Mesenchymal stem cell (in vitro differentiated cells and primary cell): ENCODE measurements at regions not wholly inside any gene's neighbourhood (a gene's known extent, or its start where the extent isn't known, plus 50 kb on each side); places are given as distances from the start of the nearest gene placed in this dataset.
A peak's percentile ranks its signal among the peaks of the same experiment; 100 is the strongest.

Experiments
- DNase-seq: peaks from one replicate; pipeline ENCODE4 v3.0.0-alpha.2; 2013
- H2AFZ ChIP-seq: one replicate; pipeline ENCODE4 v1.6.1; 2013; ENCODE audit warnings: low read depth, mild to moderate bottlenecking, control low read depth, inconsistent platforms, low read length, moderate library complexity
- H2AK5ac ChIP-seq: 2 replicates; pipeline ENCODE4 v1.6.1; 2013; ENCODE audit warnings: low read length, moderate library complexity, mild to moderate bottlenecking, inconsistent platforms; ENCODE audit not compliant: severe bottlenecking
- H2BK120ac ChIP-seq: one replicate; pipeline ENCODE4 v1.6.1; 2013; ENCODE audit warnings: low read depth, mild to moderate bottlenecking, inconsistent platforms, low read length, moderate library complexity
- H2BK12ac ChIP-seq, 2 experiments: one replicate each; pipeline ENCODE4 v1.6.1; 2013; ENCODE audit warnings: inconsistent platforms in 2 of 2, low read length in 2 of 2, mild to moderate bottlenecking in 2 of 2, moderate library complexity in 2 of 2, control low read depth in 1 of 2
- H2BK15ac ChIP-seq: one replicate; pipeline ENCODE4 v1.6.1; 2013; ENCODE audit warnings: mild to moderate bottlenecking, low read depth, inconsistent platforms; ENCODE audit not compliant: poor library complexity, severe bottlenecking
- H2BK5ac ChIP-seq: 2 replicates; pipeline ENCODE4 v1.6.1; 2013; ENCODE audit warnings: low read depth, mild to moderate bottlenecking, low read length, control low read depth, inconsistent platforms; ENCODE audit not compliant: poor library complexity, severe bottlenecking
- H3K14ac ChIP-seq, 2 experiments: one replicate each; pipeline ENCODE4 v1.6.1; 2013; ENCODE audit warnings: inconsistent platforms in 2 of 2, low read length in 2 of 2, control low read depth in 1 of 2, mild to moderate bottlenecking in 1 of 2, moderate library complexity in 1 of 2
- H3K18ac ChIP-seq, 2 experiments: one replicate each; pipeline ENCODE4 v1.6.1; 2013; ENCODE audit warnings: inconsistent platforms in 2 of 2, low read length in 2 of 2, control low read depth in 1 of 2, low read depth in 1 of 2, mild to moderate bottlenecking in 1 of 2
- H3K23ac ChIP-seq, 2 experiments: one replicate each; pipeline ENCODE4 v1.6.1; 2013; ENCODE audit warnings: inconsistent platforms in 2 of 2, low read length in 2 of 2, mild to moderate bottlenecking in 2 of 2, moderate library complexity in 2 of 2, control low read depth in 1 of 2
- H3K27ac ChIP-seq: 2 replicates; pipeline ENCODE4 v1.5.1; 2013; ENCODE audit warnings: mild to moderate bottlenecking, moderate library complexity, low read length, control low read depth, inconsistent platforms; ENCODE audit not compliant: poor library complexity, severe bottlenecking
- H3K27me3 ChIP-seq, 2 experiments: 2 replicates each; pipeline versions ENCODE4 v1.6.1 to v1.7.0; 2013; ENCODE audit warnings: low read length in 2 of 2, mild to moderate bottlenecking in 2 of 2, moderate library complexity in 2 of 2, control low read depth in 1 of 2, inconsistent platforms in 1 of 2; ENCODE audit not compliant: control insufficient read depth in 1 of 2, insufficient read depth in 1 of 2
- H3K36me3 ChIP-seq, 2 experiments: 2 replicates each; pipeline versions ENCODE4 v1.6.1 to v1.7.0; 2013; ENCODE audit warnings: low read length in 2 of 2, control low read depth in 1 of 2, inconsistent platforms in 1 of 2, low read depth in 1 of 2, mild to moderate bottlenecking in 1 of 2; ENCODE audit not compliant: insufficient read depth in 2 of 2, control insufficient read depth in 1 of 2
- H3K4ac ChIP-seq, 2 experiments: one replicate each; pipeline ENCODE4 v1.6.1; 2013; ENCODE audit warnings: inconsistent platforms in 2 of 2, low read length in 2 of 2, mild to moderate bottlenecking in 2 of 2, moderate library complexity in 2 of 2, control low read depth in 1 of 2, low read depth in 1 of 2
- H3K4me1 ChIP-seq: 2 replicates; pipeline ENCODE4 v1.6.1; 2013; ENCODE audit warnings: low read depth, low read length, control low read depth; ENCODE audit not compliant: control insufficient read depth, insufficient read depth
- H3K4me2 ChIP-seq: 2 replicates; pipeline ENCODE4 v1.6.1; 2013; ENCODE audit warnings: low read length, mild to moderate bottlenecking, inconsistent platforms; ENCODE audit not compliant: poor library complexity, severe bottlenecking
- H3K4me3 ChIP-seq, 2 experiments: 2 replicates each; pipeline versions ENCODE4 v1.5.1 to v1.7.0; 2013; ENCODE audit warnings: low read length in 2 of 2, mild to moderate bottlenecking in 2 of 2, control low read depth in 1 of 2, low read depth in 1 of 2; ENCODE audit not compliant: insufficient read depth in 1 of 2
- H3K79me1 ChIP-seq: replicated peaks from 2 replicates; pipeline ENCODE4 v1.6.1; 2013; ENCODE audit warnings: mild to moderate bottlenecking, control low read depth, low read length, inconsistent platforms; ENCODE audit not compliant: poor library complexity, severe bottlenecking
- H3K9ac ChIP-seq: 2 replicates; pipeline ENCODE4 v1.7.0; 2013; ENCODE audit warnings: mild to moderate bottlenecking, low read length, moderate library complexity
- H3K9me3 ChIP-seq: 2 replicates; pipeline ENCODE4 v1.7.0; 2013; ENCODE audit warnings: mild to moderate bottlenecking, low read length; ENCODE audit not compliant: control insufficient read depth
- H4K8ac ChIP-seq: one replicate; pipeline ENCODE4 v1.6.1; 2013; ENCODE audit warnings: inconsistent platforms, mild to moderate bottlenecking, low read length, moderate library complexity
- H4K91ac ChIP-seq: one replicate; pipeline ENCODE4 v1.6.1; 2013; ENCODE audit warnings: mild to moderate bottlenecking, low read length, inconsistent platforms
- WGBS: methylation state at CpG from one replicate; pipeline ENCODE4 v1.1.7; 2013; ENCODE audit warnings: mixed read lengths; 5-methylcytosine and 5-hydroxymethylcytosine counted together

DNA sequence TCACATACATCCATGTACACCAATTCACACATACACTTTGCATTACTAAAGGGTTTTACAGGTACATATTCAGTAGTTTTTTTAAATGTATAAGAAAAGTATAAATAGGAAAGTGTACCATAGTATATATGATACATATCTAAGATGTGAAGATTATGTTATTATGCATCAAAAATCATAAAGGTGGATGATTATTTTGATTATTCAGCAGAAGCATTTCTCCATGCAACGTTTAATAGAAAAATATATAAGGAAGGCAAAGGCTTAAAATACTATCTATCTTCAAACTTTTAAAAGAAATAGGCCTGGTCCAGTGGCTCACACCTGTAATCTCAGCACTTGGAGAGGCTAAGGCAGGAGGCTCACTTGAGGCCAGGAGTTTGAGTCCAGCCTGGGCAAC is 133.5 kb upstream of the KLF3 start:
- Histone ChIP-seq H2BK12ac (no peak overlapping the region), H2BK5ac (no peak overlapping the region), H3K14ac (no peak overlapping the region), H3K4me2 (no peak overlapping the region), H4K91ac (no peak overlapping the region), H3K9ac (no peak overlapping the region), H3K27me3 (no peaks in the 10 kb centered on the region), H3K36me3 (no peaks in the 10 kb centered on the region), H3K4ac (no peak overlapping the region), H2BK120ac (no peak overlapping the region), H3K4me1 (no peaks in the 10 kb centered on the region), H3K23ac (no peak overlapping the region), H2BK15ac (no peak overlapping the region), H3K9me3 (no peaks in the 10 kb centered on the region), H3K4me3 (no peak overlapping the region), H3K18ac (no peak overlapping the region), H2AK5ac (no peak overlapping the region), H3K27ac (no peak overlapping the region), H3K79me1 (no peaks in the 10 kb centered on the region), H4K8ac (no peak overlapping the region), H2AFZ (no peak overlapping the region)
- no CpG with 5 or more reads among the region's 1 CpG for WGBS
- DNase-seq: no peak

DNA sequence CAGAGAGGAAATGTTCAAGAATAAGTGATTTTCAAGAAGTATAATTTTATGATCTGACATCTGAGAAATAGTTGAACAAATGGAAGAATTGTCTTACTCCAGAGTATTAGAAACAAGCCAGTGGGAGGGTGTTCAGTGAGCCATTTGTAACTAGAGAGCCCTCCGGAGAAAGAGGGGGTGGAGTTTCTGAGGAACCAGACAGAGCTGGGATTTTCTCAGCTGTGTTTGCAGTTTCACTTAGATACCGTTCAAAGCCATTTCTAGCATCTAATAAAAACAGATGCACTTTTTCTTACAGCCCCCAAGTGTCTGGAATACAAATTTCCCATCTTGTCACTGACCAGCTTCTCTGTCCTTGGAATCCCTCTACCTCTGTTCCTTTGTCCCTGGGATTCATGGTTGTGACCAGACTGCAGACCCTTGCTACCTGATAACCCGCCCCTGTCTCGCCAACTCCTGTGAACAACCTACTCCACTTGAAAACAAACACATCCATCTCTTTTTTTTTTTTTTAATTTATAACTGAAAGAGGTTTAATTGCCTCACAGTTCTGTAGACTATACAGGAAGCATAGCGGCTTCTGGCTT is 132.8 kb upstream of the KLF3 start:
- no peaks in the 10 kb centered on the region for H3K79me1 ChIP-seq
- no peak overlapping the region for H3K9ac ChIP-seq
- peak; percentile 12 for DNase-seq
- no peak overlapping the region for H3K27ac ChIP-seq
- no peaks in the 10 kb centered on the region for H3K9me3 ChIP-seq
- no peak overlapping the region for H3K18ac ChIP-seq
- no peak overlapping the region for H3K4me3 ChIP-seq
- H3K4ac ChIP-seq: no peak overlapping the region
- no peak overlapping the region for H2BK120ac ChIP-seq
- no peak overlapping the region for H3K23ac ChIP-seq
- no peaks in the 10 kb centered on the region for H3K4me1 ChIP-seq
- 66% methylated on average over 4 of the region's 5 CpGs for WGBS
- H3K4me2 ChIP-seq: no peak overlapping the region
- H3K27me3 ChIP-seq: peaks cover 0 to 4% of the 10 kb centered on the region in 2 experiments
- no peaks in the 10 kb centered on the region for H3K36me3 ChIP-seq
- no peak overlapping the region for H2BK12ac ChIP-seq
- no peak overlapping the region for H4K91ac ChIP-seq
- no peak overlapping the region for H2BK15ac ChIP-seq
- no peak overlapping the region for H3K14ac ChIP-seq
- no peak overlapping the region for H2AFZ ChIP-seq
- no peak overlapping the region for H4K8ac ChIP-seq
- H2BK5ac ChIP-seq: no peak overlapping the region
- H2AK5ac ChIP-seq: no peak overlapping the region

DNA sequence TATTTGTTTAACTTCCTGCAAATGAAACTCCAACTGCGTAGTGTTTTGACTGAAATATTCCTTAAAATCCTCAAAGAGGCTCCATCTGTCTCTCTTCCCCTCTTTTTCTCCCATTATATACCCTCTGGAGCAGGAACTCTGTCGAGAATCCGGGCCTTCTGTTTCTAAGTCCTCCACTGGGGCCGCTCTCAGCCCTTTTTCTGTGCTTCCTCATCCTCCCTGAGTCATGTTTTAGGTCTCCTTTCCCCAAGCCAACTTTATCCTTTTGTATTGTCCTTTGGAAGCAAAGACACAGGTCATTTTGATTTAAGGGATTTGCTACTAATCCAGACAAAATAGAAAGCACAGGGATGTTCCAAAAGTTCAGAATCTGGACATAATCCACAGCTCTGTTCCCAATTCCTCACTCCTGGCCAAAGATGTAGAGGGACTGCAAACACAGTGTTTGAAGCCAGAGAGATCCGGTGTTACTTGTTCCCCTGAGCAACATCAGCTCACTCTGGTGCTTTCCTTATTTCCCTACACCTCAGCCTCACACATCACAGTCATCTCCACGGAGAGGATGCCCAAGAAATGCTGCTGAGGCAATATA is 131.0 kb upstream of the KLF3 start:
- Histone ChIP-seq H3K79me1 (no peaks in the 10 kb centered on the region), H3K4me2 (no peak overlapping the region), H3K14ac (no peak overlapping the region), H3K23ac (no peak overlapping the region), H3K4me3 (no peak overlapping the region), H2BK12ac (no peak overlapping the region), H3K4me1 (no peaks in the 10 kb centered on the region), H3K36me3 (no peaks in the 10 kb centered on the region), H3K9ac (no peak overlapping the region), H3K27ac (no peak overlapping the region), H2BK15ac (no peak overlapping the region), H2BK120ac (no peak overlapping the region), H2AFZ (no peak overlapping the region), H4K91ac (no peak overlapping the region), H3K18ac (no peak overlapping the region), H2BK5ac (no peak overlapping the region), H3K27me3 (peaks cover 0 to 6% of the 10 kb centered on the region in 2 experiments), H4K8ac (no peak overlapping the region), H2AK5ac (no peak overlapping the region), H3K4ac (no peak overlapping the region), H3K9me3 (no peaks in the 10 kb centered on the region)
- no peak for DNase-seq
- 81% methylated on average over 6 of the region's 6 CpGs for WGBS

DNA sequence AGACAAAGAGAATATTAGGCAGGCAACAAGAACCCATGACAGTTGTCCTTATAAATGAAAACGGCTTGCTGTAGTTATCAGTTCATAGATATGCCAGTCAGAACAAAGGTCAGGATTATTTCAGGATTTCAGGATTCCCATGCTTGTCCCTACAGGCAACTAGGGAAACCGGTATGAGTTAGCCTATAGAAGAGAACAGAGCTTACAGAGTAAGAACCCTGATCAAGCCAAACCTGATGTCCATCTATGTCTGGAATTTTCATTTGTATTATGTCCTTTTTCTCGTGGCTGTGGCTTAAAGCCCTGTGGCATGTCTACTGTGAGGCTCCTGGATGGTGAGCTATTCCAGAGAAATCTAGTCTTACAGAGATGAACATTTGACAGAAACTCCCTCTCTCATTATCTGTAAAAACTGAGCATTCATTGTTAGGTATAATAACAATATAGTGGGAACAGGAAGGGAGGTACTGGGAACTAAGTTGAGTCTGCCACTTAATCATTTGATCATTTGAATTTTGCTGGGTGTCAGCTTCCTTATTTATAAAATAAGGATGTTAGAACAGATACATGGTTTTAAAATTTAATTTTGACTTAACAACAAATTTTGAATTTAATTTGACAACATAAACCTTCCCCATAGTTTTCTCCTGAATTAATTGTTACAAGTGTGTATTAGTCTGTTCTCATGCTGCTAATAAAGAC is 129.5 kb upstream of the KLF3 start:
- Histone ChIP-seq H3K36me3 (no peaks in the 10 kb centered on the region), H2AK5ac (no peak overlapping the region), H3K14ac (no peak overlapping the region), H3K9me3 (no peaks in the 10 kb centered on the region), H4K91ac (no peak overlapping the region), H3K79me1 (no peaks in the 10 kb centered on the region), H3K4me1 (no peaks in the 10 kb centered on the region), H3K18ac (no peak overlapping the region), H3K27ac (no peak overlapping the region), H2BK15ac (no peak overlapping the region), H3K4ac (no peak overlapping the region), H3K27me3 (peaks cover 0 to 6% of the 10 kb centered on the region in 2 experiments), H3K9ac (no peak overlapping the region), H3K4me3 (no peak overlapping the region), H3K4me2 (no peak overlapping the region), H2AFZ (no peak overlapping the region), H2BK5ac (no peak overlapping the region), H4K8ac (no peak overlapping the region), H2BK12ac (no peak overlapping the region), H3K23ac (no peak overlapping the region), H2BK120ac (no peak overlapping the region)
- WGBS: 81% methylated on average over 3 of the region's 3 CpGs
- DNase-seq: no peak
